ENCODE measurements at regions not wholly inside any gene's neighbourhood (a gene's known extent, or its start where the extent isn't known, plus 50 kb on each side); places are given as distances from the start of the nearest gene placed in this dataset.

- ChIA-PET POLR2A (no interaction called here), CTCF (ENCODE audit: unreplicated experiment) (no interaction called here)
- Histone ChIP-seq H2AFZ (ENCODE audit: low read length) (no peak overlapping the region), H3K27ac (ENCODE audit: low read depth, low read length, poor library complexity, severe bottlenecking) (no peak overlapping the region), H3K9me3 (ENCODE audit: low read length) (no peaks in the 10 kb centered on the region), H3K4me2 (ENCODE audit: low read length) (no peak overlapping the region), H3K79me2 (ENCODE audit: insufficient read depth, low read depth, low read length) (no peaks in the 10 kb centered on the region), H3K4me3 (ENCODE audit: low read depth, low read length, poor library complexity, severe bottlenecking) (no peak overlapping the region), H3K4me1 (ENCODE audit: insufficient read depth, low read length, poor library complexity, severe bottlenecking) (no peaks in the 10 kb centered on the region), H3K9me2 (ENCODE audit: insufficient read depth, low read length) (no peaks in the 10 kb centered on the region), H3K36me3 (ENCODE audit: insufficient read depth, low read length) (no peaks in the 10 kb centered on the region), H4K20me1 (ENCODE audit: insufficient read depth, low read length) (no peaks in the 10 kb centered on the region)
- TF ChIP-seq EZH2phosphoT487 (IDR thresholded peaks at IDR 0.05; ENCODE audit: borderline replicate concordance, low read depth, low read length): no peak
- no peak for TF ChIP-seq CTCF (conservative IDR thresholded peaks at IDR 0.05; ENCODE audit: low read length)
- DNase-seq (ENCODE audit: low spot score): no peak
- intact Hi-C loops (cut with micrococcal nuclease; ENCODE audit: unreplicated experiment): loop anchor here (10.0 kb wide), 1 partner anchor 175 kb away; no protein-coding TSS in a partner anchor
- no TSS peak for BruUV-seq (replicated peaks)
Observed at GRCh38 chr1:221439747-221440501, 302.0 kb downstream of the DUSP10 start.

GRCh38 chr1:221440658-221441057 lies 301.2 kb downstream of the DUSP10 start:
- intact Hi-C loops (cut with micrococcal nuclease; ENCODE audit: unreplicated experiment): no loop called here
- BruUV-seq (replicated peaks): no TSS peak
- Histone ChIP-seq H3K27ac (ENCODE audit: low read depth, low read length, poor library complexity, severe bottlenecking) (no peak overlapping the region), H3K9me3 (ENCODE audit: low read length) (no peaks in the 10 kb centered on the region), H3K36me3 (ENCODE audit: insufficient read depth, low read length) (no peaks in the 10 kb centered on the region), H3K4me2 (ENCODE audit: low read length) (no peak overlapping the region), H3K4me1 (ENCODE audit: insufficient read depth, low read length, poor library complexity, severe bottlenecking) (no peaks in the 10 kb centered on the region), H4K20me1 (ENCODE audit: insufficient read depth, low read length) (no peaks in the 10 kb centered on the region), H3K9me2 (ENCODE audit: insufficient read depth, low read length) (no peaks in the 10 kb centered on the region), H3K4me3 (ENCODE audit: low read depth, low read length, poor library complexity, severe bottlenecking) (no peak overlapping the region), H2AFZ (ENCODE audit: low read length) (no peak overlapping the region), H3K79me2 (ENCODE audit: insufficient read depth, low read depth, low read length) (no peaks in the 10 kb centered on the region)
- DNase-seq (ENCODE audit: low spot score): no peak
- ChIA-PET CTCF (ENCODE audit: unreplicated experiment) (no interaction called here), POLR2A (no interaction called here)
- TF ChIP-seq CTCF (conservative IDR thresholded peaks at IDR 0.05; ENCODE audit: low read length): no peak
- TF ChIP-seq EZH2phosphoT487 (IDR thresholded peaks at IDR 0.05; ENCODE audit: borderline replicate concordance, low read depth, low read length): no peak

- POLR2A ChIA-PET: interaction anchor here (0.8 kb wide), 1 partner anchor 1287 kb away, joined by 4 read pairs; no protein-coding TSS in a partner anchor
Observed at GRCh38 chr1:221442056-221442455, 299.8 kb downstream of the DUSP10 start.

More at GRCh38 chr1:221442056-221442455, 299.8 kb downstream of the DUSP10 start:
- Histone ChIP-seq H3K27ac (ENCODE audit: low read depth, low read length, poor library complexity, severe bottlenecking) (no peak overlapping the region), H3K9me3 (ENCODE audit: low read length) (no peaks in the 10 kb centered on the region), H4K20me1 (ENCODE audit: insufficient read depth, low read length) (no peaks in the 10 kb centered on the region), H3K4me2 (ENCODE audit: low read length) (no peak overlapping the region), H3K4me3 (ENCODE audit: low read depth, low read length, poor library complexity, severe bottlenecking) (no peak overlapping the region), H2AFZ (ENCODE audit: low read length) (no peak overlapping the region; the same call in 1 of the 2 replicates), H3K9me2 (ENCODE audit: insufficient read depth, low read length) (no peaks in the 10 kb centered on the region), H3K4me1 (ENCODE audit: insufficient read depth, low read length, poor library complexity, severe bottlenecking) (no peaks in the 10 kb centered on the region), H3K36me3 (ENCODE audit: insufficient read depth, low read length) (no peaks in the 10 kb centered on the region), H3K79me2 (ENCODE audit: insufficient read depth, low read depth, low read length) (no peaks in the 10 kb centered on the region)
- intact Hi-C loops (cut with micrococcal nuclease; ENCODE audit: unreplicated experiment): no loop called here
- CTCF ChIA-PET (ENCODE audit: unreplicated experiment): no interaction called here
- DNase-seq (ENCODE audit: low spot score): no peak
- TF ChIP-seq CTCF (conservative IDR thresholded peaks at IDR 0.05; ENCODE audit: low read length): no peak
- TF ChIP-seq EZH2phosphoT487 (IDR thresholded peaks at IDR 0.05; ENCODE audit: borderline replicate concordance, low read depth, low read length): no peak
- no TSS peak for BruUV-seq (replicated peaks)
